SK-N-SH treated with all-trans-retinoic acid at 6 μM for 48 hours (cell line): ENCODE measurements at regions not wholly inside any gene's neighbourhood (a gene's known extent, or its start where the extent isn't known, plus 50 kb on each side); places are given as distances from the start of the nearest gene placed in this dataset.

Source experiments
- TF ChIP-seq, protein P1 (sequence below): fragments of 250-450 bp; sonication (Bioruptor Pico); IDR thresholded peaks from 2 replicates; pipeline ENCODE4 v1.8.0; 2020; ENCODE audit warnings: mild to moderate bottlenecking, moderate library complexity, borderline replicate concordance
- TF ChIP-seq, protein P2 (sequence below): fragments of 250-450 bp; sonication (Bioruptor Pico); IDR thresholded peaks from 2 replicates; pipeline ENCODE4 v1.5.0; 2020; ENCODE audit warnings: mild to moderate bottlenecking, moderate library complexity

GRCh38 chr6:3612341-3613041, 139.0 kb downstream of the PXDC1 start:
- TF ChIP-seq, protein P1, sequence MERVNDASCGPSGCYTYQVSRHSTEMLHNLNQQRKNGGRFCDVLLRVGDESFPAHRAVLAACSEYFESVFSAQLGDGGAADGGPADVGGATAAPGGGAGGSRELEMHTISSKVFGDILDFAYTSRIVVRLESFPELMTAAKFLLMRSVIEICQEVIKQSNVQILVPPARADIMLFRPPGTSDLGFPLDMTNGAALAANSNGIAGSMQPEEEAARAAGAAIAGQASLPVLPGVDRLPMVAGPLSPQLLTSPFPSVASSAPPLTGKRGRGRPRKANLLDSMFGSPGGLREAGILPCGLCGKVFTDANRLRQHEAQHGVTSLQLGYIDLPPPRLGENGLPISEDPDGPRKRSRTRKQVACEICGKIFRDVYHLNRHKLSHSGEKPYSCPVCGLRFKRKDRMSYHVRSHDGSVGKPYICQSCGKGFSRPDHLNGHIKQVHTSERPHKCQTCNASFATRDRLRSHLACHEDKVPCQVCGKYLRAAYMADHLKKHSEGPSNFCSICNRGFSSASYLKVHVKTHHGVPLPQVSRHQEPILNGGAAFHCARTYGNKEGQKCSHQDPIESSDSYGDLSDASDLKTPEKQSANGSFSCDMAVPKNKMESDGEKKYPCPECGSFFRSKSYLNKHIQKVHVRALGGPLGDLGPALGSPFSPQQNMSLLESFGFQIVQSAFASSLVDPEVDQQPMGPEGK, result no peak
- TF ChIP-seq, protein P2, sequence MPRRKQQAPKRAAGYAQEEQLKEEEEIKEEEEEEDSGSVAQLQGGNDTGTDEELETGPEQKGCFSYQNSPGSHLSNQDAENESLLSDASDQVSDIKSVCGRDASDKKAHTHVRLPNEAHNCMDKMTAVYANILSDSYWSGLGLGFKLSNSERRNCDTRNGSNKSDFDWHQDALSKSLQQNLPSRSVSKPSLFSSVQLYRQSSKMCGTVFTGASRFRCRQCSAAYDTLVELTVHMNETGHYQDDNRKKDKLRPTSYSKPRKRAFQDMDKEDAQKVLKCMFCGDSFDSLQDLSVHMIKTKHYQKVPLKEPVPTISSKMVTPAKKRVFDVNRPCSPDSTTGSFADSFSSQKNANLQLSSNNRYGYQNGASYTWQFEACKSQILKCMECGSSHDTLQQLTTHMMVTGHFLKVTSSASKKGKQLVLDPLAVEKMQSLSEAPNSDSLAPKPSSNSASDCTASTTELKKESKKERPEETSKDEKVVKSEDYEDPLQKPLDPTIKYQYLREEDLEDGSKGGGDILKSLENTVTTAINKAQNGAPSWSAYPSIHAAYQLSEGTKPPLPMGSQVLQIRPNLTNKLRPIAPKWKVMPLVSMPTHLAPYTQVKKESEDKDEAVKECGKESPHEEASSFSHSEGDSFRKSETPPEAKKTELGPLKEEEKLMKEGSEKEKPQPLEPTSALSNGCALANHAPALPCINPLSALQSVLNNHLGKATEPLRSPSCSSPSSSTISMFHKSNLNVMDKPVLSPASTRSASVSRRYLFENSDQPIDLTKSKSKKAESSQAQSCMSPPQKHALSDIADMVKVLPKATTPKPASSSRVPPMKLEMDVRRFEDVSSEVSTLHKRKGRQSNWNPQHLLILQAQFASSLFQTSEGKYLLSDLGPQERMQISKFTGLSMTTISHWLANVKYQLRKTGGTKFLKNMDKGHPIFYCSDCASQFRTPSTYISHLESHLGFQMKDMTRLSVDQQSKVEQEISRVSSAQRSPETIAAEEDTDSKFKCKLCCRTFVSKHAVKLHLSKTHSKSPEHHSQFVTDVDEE, result no peak
